ENCODE measurements at regions not wholly inside any gene's neighbourhood (a gene's known extent, or its start where the extent isn't known, plus 50 kb on each side); places are given as distances from the start of the nearest gene placed in this dataset.

DNA sequence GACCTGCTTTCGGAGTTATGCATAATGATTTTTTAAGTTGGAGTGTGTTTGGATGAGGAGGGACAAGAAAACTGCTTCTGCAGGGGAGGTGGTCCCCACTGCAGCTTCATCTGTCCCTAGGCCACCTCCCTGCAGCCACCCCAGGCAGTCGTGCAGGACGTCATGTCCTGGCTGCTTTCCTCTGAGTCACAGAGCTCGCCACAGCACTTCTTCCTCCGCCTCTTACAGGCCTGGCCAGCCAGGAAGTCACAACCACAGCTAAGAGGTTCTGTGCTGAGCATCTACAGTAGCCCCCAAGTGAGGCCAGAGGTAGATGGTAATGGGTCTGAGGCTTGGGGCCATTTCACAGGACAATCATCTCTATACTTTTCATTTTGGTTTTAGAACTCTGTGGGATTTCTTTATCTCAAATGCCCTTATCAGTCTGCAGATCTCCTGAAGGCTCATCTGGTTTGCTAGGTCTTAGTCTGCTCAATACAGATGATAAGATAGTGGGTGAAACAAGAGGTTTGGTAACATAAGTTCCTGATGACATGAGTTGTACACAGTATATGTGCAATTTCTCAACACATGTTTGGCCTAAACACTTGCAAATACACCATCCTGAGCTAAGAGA, 106.4 kb downstream of the ARF6 start:
- TF ChIP-seq POLR2A (IDR thresholded peaks at IDR 0.05), result peak in 2 of 4 donors; percentile 55 to 79
- no peak for TF ChIP-seq CTCF (IDR thresholded peaks at IDR 0.05)

Data from esophagus squamous epithelium (tissue), 4 donors.